Neutrophil (primary cell): ENCODE measurements at regions not wholly inside any gene's neighbourhood (a gene's known extent, or its start where the extent isn't known, plus 50 kb on each side); places are given as distances from the start of the nearest gene placed in this dataset.
A peak's percentile ranks its signal among the peaks of the same experiment; 100 is the strongest.

Experiments
- H3K27ac ChIP-seq: fragments of 200-600 bp; sonication (generic); 2 replicates; pipeline ENCODE4 v1.5.1; 2016; ENCODE audit warnings: mild to moderate bottlenecking, moderate library complexity
- H3K27me3 ChIP-seq: fragments of 200-600 bp; sonication (generic); 2 replicates; pipeline ENCODE4 v1.6.0; 2016; ENCODE audit warnings: mild to moderate bottlenecking
- H3K36me3 ChIP-seq: fragments of 200-600 bp; sonication (generic); 2 replicates; pipeline ENCODE4 v1.5.1; 2017
- H3K4me1 ChIP-seq, 2 experiments: fragments of 200-600 bp in 1 of 2; sonication (generic) in 1 of 2; 1 replicate in 1 of 2; 2 replicates in 1 of 2; pipeline versions ENCODE4 v1.5.1 to v1.6.1; 2013 to 2016; ENCODE audit warnings: low read depth in 1 of 2, low read length in 1 of 2, mild to moderate bottlenecking in 1 of 2, moderate library complexity in 1 of 2; ENCODE audit not compliant: control insufficient read depth in 1 of 2, insufficient read depth in 1 of 2
- H3K4me3 ChIP-seq, 2 experiments: fragments of 200-600 bp in 1 of 2; sonication (generic) in 1 of 2; 1 replicate in 1 of 2; 2 replicates in 1 of 2; pipeline ENCODE4 v1.5.1; 2013 to 2016; ENCODE audit warnings: low read depth in 1 of 2, low read length in 1 of 2, mild to moderate bottlenecking in 1 of 2, moderate library complexity in 1 of 2
- H3K9me3 ChIP-seq: fragments of 200-600 bp; sonication (generic); 2 replicates; pipeline ENCODE4 v1.5.1; 2016
- TF ChIP-seq, protein P1 (sequence below): fragments of 200-600 bp; sonication (generic); IDR thresholded peaks from 2 replicates; pipeline ENCODE4 v1.5.1; 2016; ENCODE audit warnings: antibody characterized with exemption

DNA sequence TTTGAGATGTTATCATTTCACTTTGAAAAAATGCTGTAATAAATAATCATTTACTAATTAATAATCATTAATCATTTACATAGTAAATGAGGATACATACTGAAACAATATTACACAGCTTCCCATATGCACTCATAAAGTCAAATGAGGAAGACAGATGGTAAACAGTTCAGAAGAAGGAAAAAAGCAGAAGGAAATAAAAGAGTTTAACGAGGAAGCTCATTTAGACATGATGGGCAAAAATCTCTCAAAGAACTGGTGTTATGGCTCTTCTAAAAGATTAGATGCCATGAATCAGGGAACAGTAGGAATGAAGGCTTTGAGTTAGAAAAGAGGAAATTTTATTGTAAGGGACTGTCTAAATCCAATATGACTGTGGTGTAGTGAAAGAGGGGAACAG lies 347.6 kb downstream of the PTPRC start:
- H3K4me3 ChIP-seq: no peak overlapping the region
- H3K4me1 ChIP-seq: peaks cover 14% of the 10 kb centered on the region in 2 experiments
- no peaks in the 10 kb centered on the region for H3K27me3 ChIP-seq
- no peaks in the 10 kb centered on the region for H3K36me3 ChIP-seq
- H3K27ac ChIP-seq: peak overlapping the region; percentile 52
- TF ChIP-seq, protein P1, sequence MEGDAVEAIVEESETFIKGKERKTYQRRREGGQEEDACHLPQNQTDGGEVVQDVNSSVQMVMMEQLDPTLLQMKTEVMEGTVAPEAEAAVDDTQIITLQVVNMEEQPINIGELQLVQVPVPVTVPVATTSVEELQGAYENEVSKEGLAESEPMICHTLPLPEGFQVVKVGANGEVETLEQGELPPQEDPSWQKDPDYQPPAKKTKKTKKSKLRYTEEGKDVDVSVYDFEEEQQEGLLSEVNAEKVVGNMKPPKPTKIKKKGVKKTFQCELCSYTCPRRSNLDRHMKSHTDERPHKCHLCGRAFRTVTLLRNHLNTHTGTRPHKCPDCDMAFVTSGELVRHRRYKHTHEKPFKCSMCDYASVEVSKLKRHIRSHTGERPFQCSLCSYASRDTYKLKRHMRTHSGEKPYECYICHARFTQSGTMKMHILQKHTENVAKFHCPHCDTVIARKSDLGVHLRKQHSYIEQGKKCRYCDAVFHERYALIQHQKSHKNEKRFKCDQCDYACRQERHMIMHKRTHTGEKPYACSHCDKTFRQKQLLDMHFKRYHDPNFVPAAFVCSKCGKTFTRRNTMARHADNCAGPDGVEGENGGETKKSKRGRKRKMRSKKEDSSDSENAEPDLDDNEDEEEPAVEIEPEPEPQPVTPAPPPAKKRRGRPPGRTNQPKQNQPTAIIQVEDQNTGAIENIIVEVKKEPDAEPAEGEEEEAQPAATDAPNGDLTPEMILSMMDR: no peak
- H3K9me3 ChIP-seq: no peaks in the 10 kb centered on the region

DNA sequence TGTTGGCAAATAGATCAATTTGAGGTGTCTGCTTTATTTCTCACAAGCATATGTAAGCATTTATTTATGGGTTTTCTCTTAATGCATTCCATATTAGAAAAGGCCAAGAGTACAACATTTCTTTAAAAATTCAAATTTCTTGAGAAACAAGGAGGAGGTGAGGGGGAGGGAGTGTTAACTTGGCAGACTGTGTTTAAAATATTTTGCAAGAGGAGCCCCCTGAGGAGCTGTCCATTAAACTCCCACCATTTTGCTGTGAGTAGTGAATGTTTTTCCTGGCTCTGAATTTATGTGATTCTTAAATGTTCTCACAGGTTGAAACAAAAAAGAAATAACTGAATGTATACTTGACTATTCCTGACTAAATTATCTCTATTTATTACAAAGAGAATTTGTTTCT lies 363.8 kb downstream of the PTPRC start:
- no peaks in the 10 kb centered on the region for H3K9me3 ChIP-seq
- no peak overlapping the region for H3K27ac ChIP-seq
- TF ChIP-seq, protein P1: no peak
- H3K4me3 ChIP-seq: no peak overlapping the region
- H3K4me1 ChIP-seq: peaks cover 0 to 4% of the 10 kb centered on the region in 2 experiments
- no peaks in the 10 kb centered on the region for H3K27me3 ChIP-seq
- no peaks in the 10 kb centered on the region for H3K36me3 ChIP-seq

DNA sequence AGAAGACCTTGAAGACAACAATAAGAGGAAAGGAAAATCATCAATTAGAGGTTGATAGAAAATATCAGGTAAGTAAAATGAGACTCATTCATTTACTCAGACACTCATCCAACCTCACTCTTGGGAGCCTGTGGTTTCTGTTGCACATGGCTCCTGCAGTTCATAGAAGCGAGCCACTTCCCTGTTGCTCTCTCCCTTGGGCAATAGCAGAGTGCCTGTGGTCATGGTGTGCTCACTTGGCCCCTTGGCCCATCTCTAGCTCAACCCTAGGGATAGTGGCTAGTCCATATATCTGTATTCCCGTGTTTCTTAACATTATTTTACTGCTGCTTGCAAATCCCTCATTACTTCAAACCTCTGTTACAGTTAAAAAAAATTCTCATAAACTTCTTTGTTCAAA lies 368.6 kb downstream of the PTPRC start:
- no peaks in the 10 kb centered on the region for H3K36me3 ChIP-seq
- H3K27me3 ChIP-seq: no peaks in the 10 kb centered on the region
- no peaks in the 10 kb centered on the region for H3K9me3 ChIP-seq
- peaks cover 0 to 4% of the 10 kb centered on the region in 2 experiments for H3K4me1 ChIP-seq
- no peak overlapping the region for H3K4me3 ChIP-seq
- TF ChIP-seq, protein P1: no peak
- no peak overlapping the region for H3K27ac ChIP-seq

DNA sequence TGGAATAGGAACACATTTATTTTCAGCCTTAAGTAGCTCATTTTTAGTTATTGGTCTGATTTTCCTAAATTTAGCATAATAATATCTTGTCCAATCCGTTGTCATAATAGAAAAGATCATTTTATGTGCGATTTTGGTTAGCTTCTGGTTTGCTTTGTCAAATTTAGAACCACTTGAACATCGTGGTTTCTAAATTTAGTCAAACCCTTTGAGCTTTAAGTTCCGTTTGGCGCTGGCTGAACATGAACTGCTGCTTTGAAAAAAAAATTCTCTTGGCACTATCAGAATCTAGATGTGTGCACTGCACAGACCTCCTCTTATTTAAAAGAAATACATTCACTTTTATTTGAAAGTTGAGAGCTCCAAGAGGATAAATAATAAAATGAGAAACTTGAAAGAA lies 370.6 kb downstream of the PTPRC start:
- Histone ChIP-seq H3K4me3 (no peak overlapping the region), H3K27me3 (no peaks in the 10 kb centered on the region), H3K36me3 (no peaks in the 10 kb centered on the region), H3K27ac (no peak overlapping the region), H3K4me1 (peaks cover 0 to 4% of the 10 kb centered on the region in 2 experiments), H3K9me3 (no peaks in the 10 kb centered on the region)
- TF ChIP-seq, protein P1: no peak

DNA sequence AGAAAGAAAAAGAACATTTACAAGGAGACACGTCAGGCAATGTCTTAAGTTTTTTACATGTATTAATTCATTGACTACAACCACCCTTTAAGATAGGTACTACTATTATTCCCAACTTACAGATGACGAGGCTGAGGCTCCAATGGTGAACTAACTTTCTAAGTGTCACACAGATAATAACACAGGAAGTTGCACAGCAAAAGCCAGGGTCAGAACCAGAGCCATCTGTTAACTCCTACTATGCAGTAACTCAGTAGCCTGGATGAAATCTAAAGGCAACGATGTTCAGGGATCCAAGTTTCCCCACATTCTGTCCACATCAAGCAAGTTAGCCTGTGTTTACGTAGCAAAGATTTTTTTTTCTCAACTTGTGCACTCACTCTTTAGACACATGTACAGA lies 371.7 kb downstream of the PTPRC start:
- Histone ChIP-seq H3K36me3 (no peaks in the 10 kb centered on the region), H3K27ac (no peak overlapping the region), H3K9me3 (no peaks in the 10 kb centered on the region), H3K4me1 (peaks cover 0 to 4% of the 10 kb centered on the region in 2 experiments), H3K4me3 (no peak overlapping the region), H3K27me3 (no peaks in the 10 kb centered on the region)
- TF ChIP-seq, protein P1: no peak

DNA sequence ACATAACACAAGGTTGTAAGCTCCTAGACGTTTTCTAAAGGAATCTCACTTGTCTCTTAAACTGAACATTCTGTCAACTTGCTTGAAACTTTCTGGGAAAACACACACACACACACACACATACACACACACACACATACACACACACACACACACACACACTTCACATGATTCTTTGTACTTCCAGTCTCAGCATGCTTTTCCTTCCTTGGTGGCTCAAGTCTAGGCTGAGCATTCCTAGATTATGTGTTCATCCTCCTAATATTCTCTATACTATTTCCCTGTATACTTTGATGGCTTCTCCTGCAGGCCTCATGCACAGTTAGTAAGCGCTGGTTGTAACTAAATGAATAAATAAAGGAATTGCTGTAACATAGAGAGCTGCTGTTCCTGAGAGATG lies 372.1 kb downstream of the PTPRC start:
- Histone ChIP-seq H3K4me3 (no peak overlapping the region), H3K27me3 (no peaks in the 10 kb centered on the region), H3K4me1 (peaks cover 0 to 4% of the 10 kb centered on the region in 2 experiments), H3K27ac (no peak overlapping the region), H3K36me3 (no peaks in the 10 kb centered on the region), H3K9me3 (no peaks in the 10 kb centered on the region)
- TF ChIP-seq, protein P1: no peak
